ENCODE measurements at regions not wholly inside any gene's neighbourhood (a gene's known extent, or its start where the extent isn't known, plus 50 kb on each side); places are given as distances from the start of the nearest gene placed in this dataset.

DNA sequence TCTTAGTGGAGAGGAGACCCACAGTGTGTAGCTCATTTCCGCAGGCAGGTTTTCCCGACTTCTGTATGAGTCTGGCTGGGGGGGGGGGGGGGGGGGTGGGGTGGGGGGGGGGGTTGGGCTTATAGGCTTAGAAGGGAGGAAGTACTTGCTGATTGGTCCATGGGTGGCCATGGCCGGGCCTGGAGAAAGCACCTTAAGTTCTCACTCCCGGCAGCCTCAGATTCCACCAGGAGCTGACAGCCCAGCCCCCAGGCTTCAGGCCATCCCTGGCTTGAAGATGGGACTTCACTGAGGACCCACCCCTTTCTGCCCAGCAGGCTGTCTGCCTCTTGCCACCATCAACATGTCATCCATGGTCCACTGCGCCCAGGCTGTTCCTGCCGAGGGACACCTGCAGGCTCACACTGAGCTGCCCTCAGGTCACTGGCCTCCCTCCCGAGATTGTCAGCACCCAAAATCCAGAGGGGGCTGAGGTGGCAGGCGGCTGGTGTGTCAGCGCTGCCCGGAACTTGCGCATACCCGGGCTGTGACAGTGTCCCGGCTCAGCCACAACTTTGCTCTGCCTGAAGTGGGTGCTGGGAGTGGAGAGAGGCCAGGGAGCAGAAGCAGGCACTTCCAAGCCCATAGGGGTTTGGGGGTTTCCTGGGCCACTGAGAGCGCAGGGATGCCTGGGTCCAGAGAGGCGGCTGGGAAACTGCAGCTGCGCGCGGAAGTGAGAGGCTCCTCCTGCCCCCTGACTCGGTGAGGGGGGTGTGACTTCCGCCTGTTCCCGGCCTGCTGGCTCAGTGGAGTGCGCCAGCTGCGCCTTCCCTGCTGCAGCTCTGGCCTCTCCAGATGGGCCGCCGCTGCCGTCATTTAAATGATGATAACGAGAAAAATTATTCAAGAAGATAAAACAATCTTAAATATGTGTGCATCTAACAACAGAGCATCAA is 256.1 kb downstream of the RPRM start:
- Histone ChIP-seq H3K27me3 (ENCODE audit: control insufficient read depth in 1 of 2, insufficient read depth in 2 of 2, low read length in 2 of 2) (no peaks in the 10 kb centered on the region), H3K4me1 (ENCODE audit: insufficient read depth, low read length) (no peaks in the 10 kb centered on the region), H4K20me1 (ENCODE audit: insufficient read depth, low read length) (no peaks in the 10 kb centered on the region), H3K9me3 (ENCODE audit: low read length) (peaks cover 22% of the 10 kb centered on the region), H3K27ac (ENCODE audit: extremely low read length, insufficient read depth, low read length) (no peak overlapping the region), H3K4me2 (ENCODE audit: low read depth, low read length) (no peak overlapping the region), H2AFZ (ENCODE audit: low read length) (no peak overlapping the region), H3K79me2 (ENCODE audit: insufficient read depth, low read length) (no peaks in the 10 kb centered on the region), H3K9ac (ENCODE audit: insufficient read depth, low read depth, low read length) (no peak overlapping the region), H3K36me3 (replicated peaks in 1 of 2; ENCODE audit: control insufficient read depth in 1 of 2, insufficient read depth in 2 of 2, low read length in 2 of 2) (no peaks in the 10 kb centered on the region), H3K4me3 (replicated peaks in 1 of 3; ENCODE audit: insufficient read depth in 1 of 3, low read depth in 2 of 3, low read length in 3 of 3) (no peak overlapping the region)
- ChIA-PET CTCF (ENCODE audit: low intra/inter-chr PET ratio, low total read pairs) (no interaction called here), POLR2A (no interaction called here)
- intact Hi-C loops (cut with micrococcal nuclease; ENCODE audit: unreplicated experiment) (no loop called here), in situ Hi-C loops (cut with HindIII; ENCODE audit: extremely low pct_ligation_motif_present, low pct_unique_long_range_greater_than_20kb) (no loop called here)
- DNase-seq (ENCODE audit: low spot score) = no peak
- WGBS (ENCODE audit: low lambda C conversion rate) = 60% methylated on average over 20 of the region's 27 CpGs
- TF ChIP-seq ZNF850 (CRISPR knock-in tag; conservative IDR thresholded peaks at IDR 0.05) = no peak
- no peak for TF ChIP-seq GABPA (IDR thresholded peaks at IDR 0.05; ENCODE audit: low read depth, low read length)
- peak; percentile 29; the same call in 1 of the 2 replicates for TF ChIP-seq GABPA (CRISPR knock-in tag; IDR thresholded peaks at IDR 0.05; ENCODE audit: low read depth)
- TF ChIP-seq CHD2 (IDR thresholded peaks at IDR 0.05; ENCODE audit: low read depth, low read length) = no peak
- no peak for TF ChIP-seq ZNF329 (CRISPR knock-in tag; IDR thresholded peaks at IDR 0.05; ENCODE audit: low read depth)
- no peak for TF ChIP-seq ZUFSP (CRISPR knock-in tag; IDR thresholded peaks at IDR 0.05; ENCODE audit: borderline replicate concordance)
- peak; percentile 58 for TF ChIP-seq HNRNPK (IDR thresholded peaks at IDR 0.05; ENCODE audit: low read depth, low read length, poor library complexity, severe bottlenecking)
- BruUV-seq (replicated peaks) = no TSS peak
- FAIRE-seq = no peak
- no peak for ATAC-seq

Data from HepG2 (cell line).